Astrocyte (in vitro differentiated cells and primary cell): ENCODE measurements at regions not wholly inside any gene's neighbourhood (a gene's known extent, or its start where the extent isn't known, plus 50 kb on each side); places are given as distances from the start of the nearest gene placed in this dataset.

Experiments
- DNase-seq: peaks from one replicate; pipeline ENCODE4 v3.0.0-alpha.2; 2010; ENCODE audit warnings: low read depth
- FAIRE-seq: peaks from 2 replicates; lab custom pipeline; 2011; peaks lifted over from hg19 to GRCh38; lab: Jason Lieb, UNC
- H2AFZ ChIP-seq: 2 replicates; pipeline ENCODE4 v1.6.0; 2012; ENCODE audit warnings: low read depth, low read length, inconsistent platforms
- H3K27ac ChIP-seq: 2 replicates; pipeline ENCODE4 v1.5.1; 2011; ENCODE audit warnings: low read depth, low read length, inconsistent platforms
- H3K27me3 ChIP-seq: 2 replicates; pipeline ENCODE4 v1.6.0; 2011; ENCODE audit warnings: low read length, inconsistent platforms; ENCODE audit not compliant: insufficient read depth
- H3K36me3 ChIP-seq: 2 replicates; pipeline ENCODE4 v1.5.1; 2011; ENCODE audit warnings: low read length, inconsistent platforms; ENCODE audit not compliant: insufficient read depth
- H3K4me1 ChIP-seq: 2 replicates; pipeline ENCODE4 v1.5.1; 2011; ENCODE audit warnings: low read length, inconsistent platforms; ENCODE audit not compliant: insufficient read depth
- H3K4me2 ChIP-seq: 2 replicates; pipeline ENCODE4 v1.6.0; 2012; ENCODE audit warnings: low read length, inconsistent platforms
- H3K4me3 ChIP-seq: 2 replicates; pipeline ENCODE4 v1.5.1; 2011; ENCODE audit warnings: low read depth, mild to moderate bottlenecking, low read length, inconsistent platforms; ENCODE audit not compliant: insufficient read depth
- H3K79me2 ChIP-seq: 2 replicates; pipeline ENCODE4 v1.6.0; 2012; ENCODE audit warnings: mild to moderate bottlenecking, low read length, inconsistent platforms; ENCODE audit not compliant: insufficient read depth
- H3K9ac ChIP-seq: 2 replicates; pipeline ENCODE4 v1.6.0; 2012; ENCODE audit warnings: mild to moderate bottlenecking, low read length, inconsistent platforms
- H3K9me3 ChIP-seq: 2 replicates; pipeline ENCODE4 v1.5.1; 2012; ENCODE audit warnings: low read depth, mild to moderate bottlenecking, low read length, inconsistent platforms; ENCODE audit not compliant: insufficient read depth
- H4K20me1 ChIP-seq: 2 replicates; pipeline ENCODE4 v1.6.0; 2012; ENCODE audit warnings: low read length, inconsistent platforms; ENCODE audit not compliant: insufficient read depth
- H3K27ac Mint-ChIP-seq: one replicate; pipeline ENCODE4 v1.8.0; 2021; ENCODE audit warnings: mild to moderate bottlenecking, mixed read lengths; ENCODE audit not compliant: unreplicated experiment
- H3K27me3 Mint-ChIP-seq: one replicate; pipeline ENCODE4 v1.8.0; 2021; ENCODE audit warnings: low read depth, mixed read lengths; ENCODE audit not compliant: unreplicated experiment
- H3K36me3 Mint-ChIP-seq: one replicate; pipeline ENCODE4 v1.8.0; 2021; ENCODE audit warnings: low read depth, mixed read lengths; ENCODE audit not compliant: unreplicated experiment
- H3K4me1 Mint-ChIP-seq: one replicate; pipeline ENCODE4 v1.8.0; 2021; ENCODE audit warnings: low read depth, mixed read lengths; ENCODE audit not compliant: unreplicated experiment
- H3K4me3 Mint-ChIP-seq: one replicate; pipeline ENCODE4 v1.8.0; 2021; ENCODE audit warnings: mild to moderate bottlenecking, moderate library complexity, mixed read lengths; ENCODE audit not compliant: unreplicated experiment
- H3K9me3 Mint-ChIP-seq: one replicate; pipeline ENCODE4 v1.8.0; 2021; ENCODE audit warnings: mild to moderate bottlenecking, mixed read lengths; ENCODE audit not compliant: unreplicated experiment
- CTCF ChIP-seq: IDR thresholded peaks from 2 replicates; pipeline ENCODE4 v1.5.1; 2011; ENCODE audit warnings: low read depth, mild to moderate bottlenecking, inconsistent platforms, low read length, moderate library complexity; ENCODE audit not compliant: insufficient read depth
- EZH2 ChIP-seq: IDR thresholded peaks from 2 replicates; pipeline ENCODE4 v1.6.1; 2012; ENCODE audit warnings: mild to moderate bottlenecking, low read length, inconsistent platforms; ENCODE audit not compliant: insufficient read depth

- H3K27ac ChIP-seq, result no peak overlapping the region
- Mint-ChIP-seq H3K27ac (no peak overlapping the region), H3K9me3 (no peaks in the 10 kb centered on the region), H3K4me1 (peaks cover 5% of the 10 kb centered on the region), H3K36me3 (no peaks in the 10 kb centered on the region), H3K4me3 (no peak overlapping the region), H3K27me3 (peaks cover 16% of the 10 kb centered on the region)
- peaks cover 32% of the 10 kb centered on the region for H3K27me3 ChIP-seq
- no peak overlapping the region for H3K4me3 ChIP-seq
- H3K4me2 ChIP-seq, result no peak overlapping the region
- DNase-seq, result peak; percentile 20
- H4K20me1 ChIP-seq, result no peaks in the 10 kb centered on the region
- no peak overlapping the region for H3K9ac ChIP-seq
- H3K9me3 ChIP-seq, result no peaks in the 10 kb centered on the region
- no peaks in the 10 kb centered on the region for H3K36me3 ChIP-seq
- H3K79me2 ChIP-seq, result no peaks in the 10 kb centered on the region
- TF ChIP-seq CTCF (no peak), EZH2 (no peak)
- no peak for FAIRE-seq
- H2AFZ ChIP-seq, result no peak overlapping the region
- no peaks in the 10 kb centered on the region for H3K4me1 ChIP-seq
Measured at GRCh38 chr12:94753036-94753679, 102.8 kb upstream of the TMCC3 start.

- no peak for DNase-seq
- Histone ChIP-seq H3K27ac (no peak overlapping the region), H3K9ac (no peak overlapping the region), H3K4me3 (no peak overlapping the region), H3K79me2 (no peaks in the 10 kb centered on the region), H4K20me1 (no peaks in the 10 kb centered on the region), H3K4me2 (no peak overlapping the region), H3K9me3 (no peaks in the 10 kb centered on the region), H3K36me3 (no peaks in the 10 kb centered on the region), H2AFZ (no peak overlapping the region), H3K27me3 (peaks cover 31% of the 10 kb centered on the region), H3K4me1 (no peaks in the 10 kb centered on the region)
- H3K36me3 Mint-ChIP-seq, result no peaks in the 10 kb centered on the region
- H3K9me3 Mint-ChIP-seq, result no peaks in the 10 kb centered on the region
- no peak for FAIRE-seq
- TF ChIP-seq EZH2 (no peak), CTCF (no peak)
- H3K27ac Mint-ChIP-seq, result no peak overlapping the region
- H3K27me3 Mint-ChIP-seq, result peaks cover 16% of the 10 kb centered on the region
- peaks cover 5% of the 10 kb centered on the region for H3K4me1 Mint-ChIP-seq
- no peak overlapping the region for H3K4me3 Mint-ChIP-seq
Measured at GRCh38 chr12:94750864-94751263, 100.5 kb upstream of the TMCC3 start.

GRCh38 chr12:94749890-94750289 lies 99.5 kb upstream of the TMCC3 start:
- Mint-ChIP-seq H3K36me3 (no peaks in the 10 kb centered on the region), H3K9me3 (no peaks in the 10 kb centered on the region), H3K27me3 (peaks cover 16% of the 10 kb centered on the region), H3K27ac (no peak overlapping the region), H3K4me3 (no peak overlapping the region), H3K4me1 (peaks cover 5% of the 10 kb centered on the region)
- H3K4me1 ChIP-seq, result no peaks in the 10 kb centered on the region
- H3K27me3 ChIP-seq, result peaks cover 37% of the 10 kb centered on the region
- no peaks in the 10 kb centered on the region for H3K36me3 ChIP-seq
- no peak overlapping the region for H3K27ac ChIP-seq
- no peak overlapping the region for H3K4me3 ChIP-seq
- TF ChIP-seq CTCF, result no peak
- no peak for TF ChIP-seq EZH2
- H3K4me2 ChIP-seq, result no peak overlapping the region
- DNase-seq, result no peak
- H2AFZ ChIP-seq, result no peak overlapping the region
- no peak for FAIRE-seq
- no peaks in the 10 kb centered on the region for H3K9me3 ChIP-seq
- no peaks in the 10 kb centered on the region for H4K20me1 ChIP-seq
- no peak overlapping the region for H3K9ac ChIP-seq
- H3K79me2 ChIP-seq, result no peaks in the 10 kb centered on the region
